ENCODE measurements at regions not wholly inside any gene's neighbourhood (a gene's known extent, or its start where the extent isn't known, plus 50 kb on each side); places are given as distances from the start of the nearest gene placed in this dataset.

DNA sequence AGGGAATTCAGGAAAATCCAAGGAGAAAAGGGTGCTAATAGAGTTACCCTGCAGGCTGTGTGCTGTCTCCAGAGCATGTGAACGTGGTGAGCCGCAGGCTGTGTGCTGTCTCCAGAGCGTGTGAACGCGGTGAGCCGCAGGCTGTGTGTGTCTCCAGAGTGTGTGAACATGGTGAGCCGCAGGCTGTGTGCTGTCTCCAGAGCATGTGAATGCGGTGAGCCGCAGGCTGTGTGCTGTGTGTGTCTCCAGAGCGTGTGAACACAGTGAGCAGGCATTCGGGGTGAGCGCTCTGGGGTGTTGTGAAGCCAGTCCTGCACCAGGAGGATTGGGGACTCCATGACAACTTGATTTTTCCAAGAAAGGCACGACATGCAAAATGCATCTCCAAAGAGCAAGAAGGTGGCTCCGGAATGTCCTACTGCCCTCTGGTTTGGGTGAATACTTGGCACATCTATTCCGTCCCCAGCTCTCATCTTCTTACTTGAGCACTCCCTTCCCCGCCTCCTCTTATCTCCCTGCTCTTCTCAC, 407.9 kb upstream of the SHH start:
- TF ChIP-seq, protein P1, sequence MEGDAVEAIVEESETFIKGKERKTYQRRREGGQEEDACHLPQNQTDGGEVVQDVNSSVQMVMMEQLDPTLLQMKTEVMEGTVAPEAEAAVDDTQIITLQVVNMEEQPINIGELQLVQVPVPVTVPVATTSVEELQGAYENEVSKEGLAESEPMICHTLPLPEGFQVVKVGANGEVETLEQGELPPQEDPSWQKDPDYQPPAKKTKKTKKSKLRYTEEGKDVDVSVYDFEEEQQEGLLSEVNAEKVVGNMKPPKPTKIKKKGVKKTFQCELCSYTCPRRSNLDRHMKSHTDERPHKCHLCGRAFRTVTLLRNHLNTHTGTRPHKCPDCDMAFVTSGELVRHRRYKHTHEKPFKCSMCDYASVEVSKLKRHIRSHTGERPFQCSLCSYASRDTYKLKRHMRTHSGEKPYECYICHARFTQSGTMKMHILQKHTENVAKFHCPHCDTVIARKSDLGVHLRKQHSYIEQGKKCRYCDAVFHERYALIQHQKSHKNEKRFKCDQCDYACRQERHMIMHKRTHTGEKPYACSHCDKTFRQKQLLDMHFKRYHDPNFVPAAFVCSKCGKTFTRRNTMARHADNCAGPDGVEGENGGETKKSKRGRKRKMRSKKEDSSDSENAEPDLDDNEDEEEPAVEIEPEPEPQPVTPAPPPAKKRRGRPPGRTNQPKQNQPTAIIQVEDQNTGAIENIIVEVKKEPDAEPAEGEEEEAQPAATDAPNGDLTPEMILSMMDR (IDR thresholded peaks at IDR 0.05): no peak
- TF ChIP-seq POLR2A (IDR thresholded peaks at IDR 0.05): no peak
- no peak for TF ChIP-seq EP300 (IDR thresholded peaks at IDR 0.05)

Data from ovary (tissue), 3 donors.